ENCODE measurements at regions not wholly inside any gene's neighbourhood (a gene's known extent, or its start where the extent isn't known, plus 50 kb on each side); places are given as distances from the start of the nearest gene placed in this dataset.

GRCh38 chr3:181626036-181626435 is 85.7 kb upstream of the SOX2 start:
- no peaks in the 10 kb centered on the region for H3K36me3 ChIP-seq (replicated peaks in 1 of 2; ENCODE audit: insufficient read depth in 1 of 2, low read depth in 2 of 2)
- H3K9me3 ChIP-seq, result no peaks in the 10 kb centered on the region
- no peak overlapping the region for H3K27ac ChIP-seq
- DNase-seq (no peak), ATAC-seq (no peak)
- no peaks in the 10 kb centered on the region for H3K4me1 ChIP-seq
- 36 to 37% methylated on average over 1 of the region's 1 CpG for WGBS, 2 donors
- H3K4me3 ChIP-seq, result no peak overlapping the region
- no peaks in the 10 kb centered on the region for H3K27me3 ChIP-seq
- no peak for TF ChIP-seq POLR2A (IDR thresholded peaks at IDR 0.05)
- no peak for TF ChIP-seq CTCF (IDR thresholded peaks at IDR 0.05)
- intact Hi-C loops (cut with DNase I), result no loop called here

GRCh38 chr3:181623924-181624694 is 87.6 kb upstream of the SOX2 start:
- no peak for DNase-seq
- Histone ChIP-seq H3K9me3 (no peaks in the 10 kb centered on the region), H3K27ac (no peak overlapping the region), H3K27me3 (no peaks in the 10 kb centered on the region), H3K4me3 (no peak overlapping the region), H3K36me3 (replicated peaks in 1 of 2; ENCODE audit: insufficient read depth in 1 of 2, low read depth in 2 of 2) (no peaks in the 10 kb centered on the region), H3K4me1 (no peaks in the 10 kb centered on the region)
- no peak for TF ChIP-seq POLR2A (IDR thresholded peaks at IDR 0.05)
- no peak for TF ChIP-seq CTCF (IDR thresholded peaks at IDR 0.05)
- intact Hi-C loops (cut with DNase I), result no loop called here
- ATAC-seq, result no peak
- WGBS, 2 donors, result 29 to 48% methylated on average over 4 of the region's 4 CpGs

- no peak for DNase-seq
- no peak for ATAC-seq
- Histone ChIP-seq H3K27me3 (no peaks in the 10 kb centered on the region), H3K36me3 (replicated peaks in 1 of 2; ENCODE audit: insufficient read depth in 1 of 2, low read depth in 2 of 2) (no peaks in the 10 kb centered on the region), H3K9me3 (no peaks in the 10 kb centered on the region), H3K4me3 (no peak overlapping the region), H3K4me1 (no peaks in the 10 kb centered on the region), H3K27ac (no peak overlapping the region)
- TF ChIP-seq CTCF (IDR thresholded peaks at IDR 0.05) (no peak), POLR2A (IDR thresholded peaks at IDR 0.05) (no peak)
- intact Hi-C loops (cut with DNase I), result no loop called here
- 55 to 72% methylated on average over 6 of the region's 6 CpGs for WGBS, 2 donors
These were observed 89.4 kb upstream of the SOX2 start for GRCh38 chr3:181622365-181622764.

- 65 to 72% methylated on average over 1 of the region's 1 CpG for WGBS, 2 donors
- TF ChIP-seq CTCF (IDR thresholded peaks at IDR 0.05), result no peak
- no peak for TF ChIP-seq POLR2A (IDR thresholded peaks at IDR 0.05)
These were observed 91.8 kb upstream of the SOX2 start for GRCh38 chr3:181619897-181620296.

GRCh38 chr3:181618260-181618659 is 93.5 kb upstream of the SOX2 start:
- Histone ChIP-seq H3K4me3 (no peak overlapping the region), H3K4me1 (no peaks in the 10 kb centered on the region), H3K27me3 (no peaks in the 10 kb centered on the region), H3K27ac (no peak overlapping the region), H3K9me3 (no peaks in the 10 kb centered on the region), H3K36me3 (replicated peaks in 1 of 2; ENCODE audit: insufficient read depth in 1 of 2, low read depth in 2 of 2) (no peaks in the 10 kb centered on the region)
- WGBS, 2 donors, result 63 to 81% methylated on average over 1 of the region's 1 CpG
- TF ChIP-seq CTCF (IDR thresholded peaks at IDR 0.05), result no peak
- no peak for DNase-seq
- intact Hi-C loops (cut with DNase I), result no loop called here
- ATAC-seq, result no peak

More at GRCh38 chr3:181619897-181620296, 91.8 kb upstream of the SOX2 start:
- H3K27me3 ChIP-seq, result no peaks in the 10 kb centered on the region
- H3K4me3 ChIP-seq, result no peak overlapping the region
- DNase-seq, result no peak
- no peak for ATAC-seq
- H3K27ac ChIP-seq, result no peak overlapping the region
- H3K4me1 ChIP-seq, result no peaks in the 10 kb centered on the region
- H3K9me3 ChIP-seq, result no peaks in the 10 kb centered on the region
- H3K36me3 ChIP-seq (replicated peaks in 1 of 2; ENCODE audit: insufficient read depth in 1 of 2, low read depth in 2 of 2), result no peaks in the 10 kb centered on the region
- intact Hi-C loops (cut with DNase I), result no loop called here

Data from body of pancreas (tissue), 4 donors.